Activated T-helper 1 cell treated with Interleukin-2 at 50 U/mL for 16 hours (primary cell): ENCODE measurements at regions not wholly inside any gene's neighbourhood (a gene's known extent, or its start where the extent isn't known, plus 50 kb on each side); places are given as distances from the start of the nearest gene placed in this dataset.

ENCODE experiments used
- DNase-seq: peaks from one replicate; pipeline ENCODE4 v3.0.0-alpha.2; 2020; ENCODE audit warnings: low read depth

GRCh38 chr2:150976604-150977003 lies 285.1 kb downstream of the RBM43 start:
- no peak for DNase-seq

GRCh38 chr2:150974864-150975263 lies 286.8 kb downstream of the RBM43 start:
- no peak for DNase-seq

- DNase-seq, result no peak
Observed at GRCh38 chr2:150974234-150974633, 287.4 kb downstream of the RBM43 start.

GRCh38 chr2:150971910-150972309 lies 289.8 kb downstream of the RBM43 start:
- no peak for DNase-seq

GRCh38 chr2:150963336-150963735 lies 298.3 kb downstream of the RBM43 start:
- no peak for DNase-seq

- DNase-seq, result no peak
Observed at GRCh38 chr2:150955231-150955630, 306.4 kb downstream of the RBM43 start.

GRCh38 chr2:150946831-150947230 lies 314.8 kb downstream of the RBM43 start:
- DNase-seq, result no peak

- no peak for DNase-seq
Observed at GRCh38 chr2:150944315-150944714, 317.3 kb downstream of the RBM43 start.

GRCh38 chr2:150939087-150939486 lies 322.6 kb downstream of the RBM43 start:
- no peak for DNase-seq

GRCh38 chr2:150938527-150938926 lies 323.1 kb downstream of the RBM43 start:
- DNase-seq, result no peak

GRCh38 chr2:150937030-150937429 lies 324.6 kb downstream of the RBM43 start:
- DNase-seq, result no peak

- no peak for DNase-seq
Observed at GRCh38 chr2:150931451-150931850, 330.2 kb downstream of the RBM43 start.

- DNase-seq, result no peak
Observed at GRCh38 chr2:150925611-150926010, 336.1 kb downstream of the RBM43 start.

- DNase-seq, result no peak
Observed at GRCh38 chr2:150924878-150925277, 336.8 kb downstream of the RBM43 start.

- DNase-seq, result no peak
Observed at GRCh38 chr2:150919901-150920300, 341.8 kb downstream of the RBM43 start.

- no peak for DNase-seq
Observed at GRCh38 chr2:150917961-150918713, 343.5 kb downstream of the RBM43 start.

- DNase-seq, result no peak
Observed at GRCh38 chr2:150916467-150917396, 344.9 kb downstream of the RBM43 start.

- DNase-seq, result no peak
Observed at GRCh38 chr2:150911766-150912280, 349.8 kb downstream of the RBM43 start.

- no peak for DNase-seq
Observed at GRCh38 chr2:150909613-150910012, 352.1 kb downstream of the RBM43 start.

- DNase-seq, result no peak
Observed at GRCh38 chr2:150909090-150909489, 352.6 kb downstream of the RBM43 start.

GRCh38 chr2:150907466-150907865 lies 354.2 kb downstream of the RBM43 start:
- no peak for DNase-seq

- DNase-seq, result no peak
Observed at GRCh38 chr2:150903461-150903860, 358.2 kb downstream of the RBM43 start.

GRCh38 chr2:150903055-150903454 lies 358.6 kb downstream of the RBM43 start:
- no peak for DNase-seq
